GM18520 (cell line): ENCODE measurements at regions not wholly inside any gene's neighbourhood (a gene's known extent, or its start where the extent isn't known, plus 50 kb on each side); places are given as distances from the start of the nearest gene placed in this dataset.

ENCODE experiments used
- ATAC-seq: cut with Tn5 transposase; IDR thresholded peaks from one replicate; pipeline ENCODE4 v1.9.1; 2021; ENCODE audit not compliant: unreplicated experiment

DNA sequence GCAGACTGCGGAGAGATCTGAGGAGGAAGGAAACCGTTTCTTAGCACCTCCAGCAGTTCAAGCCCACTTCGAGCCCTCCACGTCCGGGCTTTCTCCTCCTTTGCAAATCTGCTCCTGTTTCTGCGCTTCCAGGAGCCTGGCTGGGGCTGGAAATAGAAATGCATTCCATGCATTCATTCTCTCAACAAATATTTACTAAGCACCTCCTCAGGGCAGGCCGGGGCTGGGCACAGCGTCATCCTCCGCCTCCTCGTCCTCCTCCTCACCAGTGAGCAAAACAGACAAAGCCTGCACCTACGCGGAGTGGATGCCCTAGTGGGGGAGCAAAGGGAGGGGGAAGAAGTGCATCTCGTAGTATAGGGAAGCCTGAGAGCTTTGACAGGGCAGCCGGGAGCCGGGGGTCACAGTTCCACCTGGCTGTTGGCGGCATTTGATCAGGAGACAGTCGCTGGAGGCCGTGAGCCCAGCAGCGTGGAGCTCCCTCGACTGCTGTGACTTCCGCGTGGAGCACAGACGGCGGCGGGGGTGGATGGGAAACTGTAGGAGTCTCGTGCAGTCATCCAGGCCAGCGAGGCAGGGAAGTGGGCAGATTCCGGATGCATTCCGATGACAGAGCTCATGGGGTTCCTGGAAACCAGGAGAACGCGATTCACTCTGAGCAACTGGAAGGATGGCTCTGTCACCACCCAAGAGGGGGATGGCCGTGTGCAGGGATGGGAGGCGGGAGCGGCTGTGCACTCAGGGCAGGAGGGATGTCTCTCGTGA is 93.5 kb downstream of the SIK1 start:
- ATAC-seq: no peak

DNA sequence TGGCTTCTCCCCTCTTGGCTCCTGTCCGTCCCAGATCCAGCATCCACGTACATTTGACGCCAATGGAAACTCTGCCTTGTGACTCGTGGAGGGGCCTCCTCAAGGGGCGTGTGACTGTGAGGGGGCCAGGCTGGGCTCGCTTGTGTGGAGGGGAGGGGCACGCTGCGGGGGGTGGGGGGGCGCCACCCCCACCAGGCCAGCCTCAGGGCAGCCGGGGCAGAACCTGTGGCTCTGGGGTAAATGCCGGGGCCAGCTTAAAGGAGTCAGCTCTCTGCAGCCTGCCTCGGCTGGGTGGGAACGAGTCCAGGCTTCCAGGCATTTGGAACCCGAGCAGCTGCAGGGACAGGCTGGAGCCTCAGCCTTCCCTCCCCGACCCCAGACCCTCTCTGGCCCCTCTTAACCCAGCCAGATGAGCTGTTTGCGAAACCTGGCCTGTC is 94.1 kb downstream of the SIK1 start:
- ATAC-seq: no peak

DNA sequence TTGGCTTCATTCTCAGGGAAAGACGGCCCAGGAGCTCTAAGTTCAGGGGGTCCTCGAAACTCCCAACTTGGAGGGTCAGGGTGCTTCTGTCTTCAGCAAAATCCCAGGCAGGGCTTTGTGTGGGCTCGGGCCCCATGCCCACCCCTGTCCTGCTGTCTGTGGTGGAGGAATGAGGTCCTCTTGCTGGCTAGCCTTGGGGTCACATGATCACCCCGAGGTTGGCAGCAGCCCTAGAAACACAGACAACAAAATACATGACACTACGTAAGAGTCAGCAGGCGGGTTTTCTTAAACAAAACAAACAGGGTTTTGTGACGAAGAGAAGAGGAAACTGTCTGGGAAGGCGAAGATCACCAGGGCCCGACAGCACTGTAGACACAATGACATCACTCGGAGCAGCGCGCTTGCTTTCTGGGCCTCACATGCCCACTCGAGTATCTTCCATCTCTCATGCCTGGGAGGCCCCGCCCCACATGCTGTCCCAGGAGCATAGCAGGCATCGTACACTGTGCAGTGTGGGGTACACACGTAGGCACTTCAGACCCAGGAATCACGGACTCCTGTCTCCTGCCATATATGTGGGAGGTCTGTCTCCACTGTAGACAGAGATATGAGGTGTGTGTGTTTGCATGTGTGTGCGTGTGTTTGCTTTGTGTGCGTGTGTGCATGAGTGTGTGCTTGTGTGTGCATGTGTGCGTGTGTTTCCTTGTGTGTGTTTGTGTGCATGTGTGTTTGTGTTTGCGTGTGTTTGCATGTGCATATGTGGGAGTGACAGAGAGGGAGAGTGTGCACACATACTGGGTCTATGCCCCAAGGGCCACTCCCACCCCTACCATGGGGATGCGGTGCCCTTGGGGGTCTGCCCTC is 94.7 kb downstream of the SIK1 start:
- no peak for ATAC-seq

DNA sequence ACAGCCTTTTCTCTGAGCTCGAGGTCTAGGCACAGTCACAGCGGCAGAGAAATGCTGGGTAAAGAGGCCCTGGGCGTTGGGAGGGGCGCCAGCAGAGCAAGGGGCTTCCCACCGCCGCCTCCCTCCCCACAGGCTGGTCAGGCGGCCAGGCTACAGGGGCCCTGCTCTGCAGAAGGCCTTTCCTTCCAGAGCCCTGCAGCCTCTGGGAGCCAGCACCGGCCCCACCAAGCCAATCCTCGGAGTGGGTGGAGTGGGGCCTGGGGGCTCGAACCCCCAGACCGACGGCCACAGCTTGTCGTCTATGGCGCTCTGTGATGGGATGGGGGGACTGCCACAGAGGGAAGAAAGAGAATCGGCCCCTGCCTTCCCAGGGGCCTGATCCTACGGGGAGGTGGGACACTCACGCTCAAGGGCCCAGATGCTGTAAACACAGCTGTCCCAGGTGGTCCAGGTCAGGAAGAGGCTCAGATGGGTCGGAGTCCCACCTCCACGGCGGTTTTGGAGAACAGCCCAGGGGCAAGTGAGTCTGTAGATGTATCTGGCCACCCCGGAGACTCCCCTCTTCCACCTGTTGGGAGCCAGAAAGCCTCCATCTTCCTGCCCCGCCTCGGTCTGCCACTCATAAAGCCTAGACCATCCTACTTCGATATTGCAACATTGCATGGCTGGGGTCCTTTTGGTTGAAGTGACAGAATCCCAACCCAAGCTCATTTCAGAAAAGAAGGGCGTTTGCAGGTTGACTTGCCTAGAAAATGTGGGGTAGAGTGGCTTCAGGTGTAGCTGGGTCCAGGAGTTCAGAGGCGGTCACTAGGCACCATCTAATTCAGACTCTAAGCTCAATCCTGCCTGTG is 95.6 kb downstream of the SIK1 start:
- ATAC-seq: no peak

DNA sequence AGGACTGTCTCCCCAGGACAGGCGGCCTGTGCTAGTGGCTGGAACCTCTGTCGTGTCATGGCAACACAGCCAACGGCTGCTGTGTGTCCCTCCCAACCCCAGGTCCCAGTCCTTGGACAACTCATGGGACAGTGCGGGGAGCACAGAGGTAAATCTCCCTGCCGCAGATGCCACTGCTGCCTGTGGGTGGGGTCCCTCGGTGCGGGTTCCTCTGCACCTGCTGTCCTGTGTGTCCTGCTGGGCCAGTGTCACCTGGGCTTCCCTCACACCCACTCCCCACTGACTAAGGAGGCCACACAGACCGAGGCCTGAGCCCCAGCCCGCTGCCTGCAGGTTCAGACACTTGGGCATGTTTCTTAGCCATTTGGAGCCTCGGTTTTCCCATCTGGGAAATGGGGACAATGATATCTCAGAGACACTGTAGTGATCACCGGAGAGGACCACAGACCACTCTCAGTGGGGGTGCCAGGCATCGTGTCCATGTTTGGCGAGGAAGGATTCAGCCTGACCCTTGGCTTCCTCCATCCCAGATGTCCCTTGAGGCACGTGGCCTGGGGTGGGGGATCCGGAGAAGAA is 96.5 kb downstream of the SIK1 start:
- no peak for ATAC-seq

DNA sequence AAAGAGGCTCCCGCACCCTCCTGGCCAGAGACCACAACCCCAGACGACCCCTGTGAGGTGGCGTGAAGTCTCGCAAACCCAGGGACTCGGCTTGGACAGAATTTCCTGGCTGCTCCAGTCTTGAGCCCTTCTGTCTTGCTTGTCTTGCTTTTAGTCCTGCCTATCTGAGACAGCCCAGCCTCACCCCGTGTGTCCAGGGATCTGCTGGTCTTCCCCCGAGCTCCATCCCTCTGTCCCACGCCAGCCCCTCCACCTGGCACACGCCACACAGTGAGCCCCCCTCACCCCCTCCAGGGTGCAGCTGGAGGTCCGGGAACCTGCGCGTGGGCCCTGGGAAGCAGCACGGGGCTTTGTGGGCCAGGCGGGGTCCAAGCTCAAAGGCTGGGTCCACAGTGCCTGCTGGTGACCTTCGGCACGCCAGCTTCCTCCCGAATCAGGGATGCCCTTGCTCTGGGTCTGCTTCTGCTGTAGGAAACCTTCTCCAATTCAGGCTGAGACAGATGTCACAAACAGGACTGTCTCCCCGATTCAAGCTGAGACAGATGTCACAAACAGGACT is 97.1 kb downstream of the SIK1 start:
- no peak for ATAC-seq

DNA sequence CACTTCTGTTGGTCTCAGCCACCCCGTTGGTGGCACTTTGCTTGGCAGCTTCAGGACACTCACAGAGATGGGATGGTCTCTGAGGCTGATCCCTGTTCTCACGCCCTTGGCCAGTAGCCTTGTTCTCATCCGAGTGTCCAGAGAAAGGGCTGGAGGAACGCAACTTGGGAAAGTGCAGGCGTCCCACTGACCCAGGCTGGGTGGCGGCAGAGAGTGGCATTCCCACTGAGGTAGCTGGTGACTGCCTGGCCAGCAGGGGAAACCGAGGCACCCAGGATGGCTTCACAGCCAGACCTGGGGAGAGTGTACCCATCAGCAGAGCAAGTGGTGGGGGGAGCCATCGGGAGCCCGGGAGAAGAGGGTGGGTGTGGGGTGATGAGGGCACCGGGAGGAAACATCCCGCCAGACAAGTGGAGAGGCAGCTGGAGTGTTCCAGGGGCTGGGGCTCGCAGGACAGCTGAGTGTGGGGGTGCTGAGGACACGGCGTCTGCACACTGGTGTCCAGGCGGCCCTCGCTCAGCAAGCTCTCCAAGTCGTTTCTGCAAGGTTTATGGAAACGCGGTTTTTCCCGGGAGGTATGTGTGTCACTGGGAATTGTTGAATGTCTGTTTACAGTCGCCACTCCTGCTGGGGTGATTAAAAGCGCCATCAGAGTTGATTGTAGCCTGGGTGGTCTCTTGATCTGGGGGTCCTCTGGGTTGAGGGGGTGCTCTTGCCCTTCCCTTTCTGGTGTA is 97.8 kb downstream of the SIK1 start:
- no peak for ATAC-seq

DNA sequence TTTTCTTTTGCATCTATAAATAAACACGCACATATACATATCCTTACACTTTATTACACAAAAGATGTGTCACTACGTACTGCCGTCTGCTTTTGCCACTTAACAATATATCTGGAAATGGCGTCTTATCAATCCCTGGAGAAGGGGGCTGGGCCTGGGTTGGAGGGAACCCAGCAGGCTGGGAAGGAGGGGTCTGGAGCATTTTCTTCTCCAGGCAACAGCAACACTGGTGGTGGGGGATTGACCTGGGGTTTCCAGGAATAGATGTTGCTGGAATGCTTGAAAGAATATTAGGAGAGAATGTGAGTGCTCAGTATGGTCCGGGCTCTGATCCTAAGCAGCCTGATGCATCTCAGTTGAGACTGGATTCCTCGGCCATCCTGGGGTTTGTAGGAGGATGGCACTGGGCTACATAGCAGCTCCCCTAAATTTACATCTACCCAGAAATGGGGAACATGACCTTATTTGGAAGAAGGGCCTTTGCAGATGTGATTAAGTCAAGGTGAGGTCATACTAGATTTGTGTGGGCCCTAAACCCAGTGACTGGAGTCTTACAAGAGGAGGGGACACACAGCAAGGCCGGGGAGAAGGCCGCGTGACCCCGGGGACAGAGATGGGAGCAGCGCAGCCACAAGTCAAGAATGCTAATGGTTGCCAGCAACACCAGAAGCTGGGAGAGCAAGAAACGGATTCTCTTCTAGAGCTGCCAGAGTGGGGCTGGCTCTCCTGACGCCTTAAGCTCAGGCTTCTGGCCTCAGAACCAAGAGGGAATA is 98.6 kb downstream of the SIK1 start:
- ATAC-seq: no peak

DNA sequence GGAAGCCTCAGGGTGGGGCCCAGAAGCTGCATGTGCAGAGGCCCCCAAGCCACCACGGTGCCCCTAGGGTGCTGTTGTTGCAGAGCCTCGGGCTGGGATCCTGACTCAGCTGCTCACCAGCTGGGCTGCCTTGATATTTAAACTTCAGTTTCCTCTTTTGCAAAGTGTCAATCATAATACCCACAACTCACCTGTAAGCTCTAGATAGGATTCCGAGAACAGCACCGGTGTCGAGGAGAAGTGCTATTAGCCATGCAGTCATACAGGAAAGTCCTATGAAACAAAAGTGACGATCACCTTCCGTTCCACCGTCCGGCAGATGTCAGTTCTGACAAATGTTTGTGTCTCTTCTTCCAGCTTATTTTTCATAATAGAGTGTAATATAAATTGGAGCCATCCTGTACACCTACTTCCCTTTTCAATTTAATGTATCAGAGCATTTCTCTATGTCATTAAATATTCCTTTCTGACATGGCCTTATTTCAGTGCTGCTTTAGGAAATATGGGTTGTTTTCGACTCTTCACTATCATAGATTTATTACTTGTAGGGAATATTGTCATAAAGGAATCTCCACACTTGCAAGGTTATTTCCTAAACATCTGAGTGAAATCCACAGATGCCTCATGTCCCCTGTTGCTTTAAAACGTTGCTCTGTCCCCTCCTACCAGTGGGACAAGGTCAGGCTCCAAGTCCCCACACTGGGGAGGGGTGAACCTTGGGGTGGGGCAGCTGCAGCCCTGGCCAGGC is 100.8 kb downstream of the SIK1 start:
- ATAC-seq: no peak

DNA sequence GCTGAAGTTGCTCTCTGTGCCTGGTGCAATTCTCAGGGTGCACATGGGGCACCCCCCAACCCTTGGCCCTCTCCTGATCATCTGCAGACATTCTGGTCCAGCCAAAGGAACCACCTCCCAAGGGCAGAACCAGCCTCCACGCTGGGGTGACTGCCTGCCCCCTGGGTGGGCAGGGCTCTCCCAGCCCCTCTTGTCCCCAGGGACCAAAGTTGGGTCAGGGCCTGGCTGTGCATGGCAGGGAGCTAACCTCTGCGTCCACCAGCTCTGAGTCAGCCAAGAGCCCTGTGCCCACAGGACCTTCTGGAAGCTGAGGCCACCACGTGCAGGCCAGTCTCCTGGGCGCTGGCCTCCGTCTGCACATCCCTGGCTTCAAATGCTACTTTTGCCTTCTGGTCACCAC is 101.9 kb downstream of the SIK1 start:
- no peak for ATAC-seq

DNA sequence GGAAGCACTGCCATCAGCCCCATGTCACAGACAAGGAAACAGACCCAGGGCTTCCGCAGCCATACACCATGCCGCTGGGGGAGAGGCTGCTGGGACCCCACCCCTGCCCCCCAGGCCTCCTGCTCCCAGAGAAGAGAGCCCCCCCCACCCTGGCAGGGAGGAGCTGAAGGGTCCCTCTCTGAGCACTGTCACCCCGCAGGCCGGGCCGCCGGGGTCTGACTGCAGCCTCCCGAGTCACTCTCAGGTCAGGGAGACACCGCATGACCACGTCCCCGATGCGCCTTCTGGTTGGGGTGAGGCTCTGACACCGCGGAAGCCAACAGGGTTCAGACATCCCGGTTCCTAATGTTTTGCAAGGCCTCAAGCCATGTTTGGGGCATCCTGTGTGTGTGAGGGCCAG is 102.3 kb downstream of the SIK1 start:
- no peak for ATAC-seq

DNA sequence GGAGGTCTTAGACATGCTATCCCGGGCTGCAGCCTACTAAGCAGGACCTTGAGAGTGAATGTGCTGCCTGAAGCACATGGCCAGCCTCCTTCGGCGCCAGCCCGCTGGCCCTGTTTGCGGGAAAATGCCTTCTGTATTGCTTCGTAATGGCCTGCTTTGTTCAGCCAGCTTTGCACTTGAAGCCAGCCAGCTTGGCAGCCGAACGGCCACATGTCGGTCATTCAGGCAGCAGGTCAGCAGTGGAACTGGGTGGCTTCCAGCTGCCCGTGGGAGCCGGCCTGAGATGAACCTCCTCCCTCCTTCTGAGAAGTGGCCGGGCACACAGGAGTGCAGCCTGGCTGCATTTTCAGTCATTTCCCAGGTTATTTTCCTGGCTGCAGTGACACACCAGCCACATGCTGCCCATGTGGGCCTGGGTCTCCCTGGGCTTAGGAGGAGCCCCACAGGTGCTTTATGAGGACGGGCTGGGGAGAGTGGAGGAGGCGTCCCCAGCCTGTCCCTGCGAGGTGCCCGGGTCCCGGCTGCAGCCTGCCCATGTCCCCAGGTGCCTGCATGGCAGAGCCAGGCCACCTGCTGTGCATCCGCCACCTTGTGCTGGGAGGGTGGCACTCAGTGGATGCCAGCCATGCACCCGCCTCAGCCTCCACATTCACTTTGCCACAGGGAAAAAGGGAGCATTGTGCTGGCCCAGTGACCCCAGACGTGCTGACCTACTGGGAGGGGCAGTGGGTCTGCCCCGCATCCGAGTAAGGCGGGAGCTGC is 103.5 kb downstream of the SIK1 start:
- no peak for ATAC-seq

DNA sequence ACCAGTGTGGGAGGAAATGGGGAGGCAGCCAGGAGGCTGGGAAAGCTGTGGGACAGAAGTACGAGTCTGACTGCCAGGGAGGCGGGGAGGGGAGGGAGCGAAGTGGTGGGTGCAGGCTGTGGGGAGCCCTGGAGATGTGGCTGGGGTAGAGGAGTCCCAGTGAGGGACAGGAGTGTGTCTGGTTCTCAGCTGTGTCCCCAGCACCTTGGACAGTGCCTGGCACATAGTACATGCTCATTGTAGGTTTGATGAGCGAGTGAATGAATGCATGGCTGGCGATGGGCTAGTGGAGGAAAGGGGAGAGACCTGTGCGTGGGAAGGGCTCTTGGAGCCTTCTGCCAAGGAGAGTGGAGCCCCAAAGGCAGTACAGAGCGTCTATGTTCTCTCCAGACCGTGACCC is 104.1 kb downstream of the SIK1 start:
- no peak for ATAC-seq

DNA sequence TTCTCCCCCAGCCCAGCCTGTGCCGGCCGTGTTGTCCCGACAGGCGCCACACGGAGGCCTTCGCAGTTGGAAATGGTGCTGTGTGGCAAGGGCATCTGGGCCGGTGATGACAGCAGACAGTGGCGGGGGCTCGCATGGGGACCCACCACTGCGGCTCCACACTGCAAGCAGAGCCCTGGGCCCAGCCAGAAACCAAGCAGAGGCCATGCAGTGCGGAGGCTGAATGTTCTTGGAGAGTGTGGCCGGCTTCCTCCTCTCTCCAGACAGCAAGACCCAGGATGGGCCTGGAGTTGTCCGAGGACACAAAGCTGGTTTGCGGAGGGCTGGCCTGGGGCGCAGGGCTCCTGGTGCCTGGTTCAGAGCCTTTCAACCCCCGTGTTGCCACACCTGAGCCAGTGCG is 104.6 kb downstream of the SIK1 start:
- ATAC-seq: no peak

DNA sequence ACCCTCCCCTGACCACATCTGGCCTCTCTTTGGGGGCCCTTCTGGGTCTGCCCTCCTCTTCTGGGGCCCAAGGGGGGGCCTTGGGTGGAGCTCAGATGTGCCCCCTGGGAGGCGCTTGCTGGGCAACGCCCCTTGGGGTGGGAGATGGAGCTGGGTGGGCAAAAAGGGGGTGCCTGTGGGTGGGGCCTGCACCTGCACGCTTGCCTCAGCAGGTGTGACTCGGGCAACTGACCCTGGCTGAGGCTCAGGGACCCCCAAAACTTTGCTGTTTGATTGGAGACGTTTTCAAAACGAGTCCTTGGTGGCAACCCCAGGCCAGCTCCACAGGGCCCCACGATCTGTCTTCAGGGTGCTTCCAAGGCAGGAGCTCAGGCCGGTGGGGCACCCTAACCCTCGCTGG is 105.3 kb downstream of the SIK1 start:
- no peak for ATAC-seq

DNA sequence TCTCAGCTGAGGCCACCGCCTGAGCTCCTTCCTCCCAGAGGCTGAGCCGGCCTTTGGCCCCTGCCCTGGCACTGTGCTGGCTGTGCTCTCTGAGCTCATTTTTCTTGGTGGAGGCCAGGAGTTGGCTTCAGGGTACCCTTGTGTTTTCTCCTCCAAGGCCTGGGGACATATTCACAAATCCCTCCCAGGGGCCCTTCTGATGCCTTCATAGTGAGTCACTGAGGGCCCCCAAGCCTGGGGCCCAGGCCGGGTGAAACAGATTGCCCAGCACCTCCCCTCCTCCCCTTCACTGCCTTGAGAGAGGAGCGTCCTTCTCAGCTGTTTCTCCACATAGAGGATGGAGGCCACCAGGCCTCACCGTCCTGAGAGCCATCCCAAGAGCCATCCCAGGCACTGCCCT is 105.8 kb downstream of the SIK1 start:
- no peak for ATAC-seq

DNA sequence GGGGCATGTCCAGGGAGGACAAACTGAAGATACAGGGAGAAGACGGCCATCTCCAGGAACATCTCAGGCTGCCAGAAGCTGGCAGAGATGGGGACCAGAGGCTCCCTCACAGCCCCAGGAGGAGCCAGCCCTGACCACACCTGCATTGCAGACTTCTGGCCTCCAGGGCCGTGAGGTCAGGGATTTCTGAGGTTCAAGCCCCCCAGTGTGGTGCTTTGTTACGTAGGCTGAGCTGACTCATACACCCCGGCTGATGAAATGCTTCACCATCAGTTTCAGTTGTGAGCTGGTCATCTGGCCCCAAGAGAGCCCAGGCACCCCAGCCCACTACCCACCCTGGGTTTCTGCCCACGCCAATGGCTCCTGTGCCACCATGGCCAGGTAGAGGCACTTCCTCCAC is 106.4 kb downstream of the SIK1 start:
- no peak for ATAC-seq
